Thyroid gland (tissue), 4 donors: ENCODE measurements at regions not wholly inside any gene's neighbourhood (a gene's known extent, or its start where the extent isn't known, plus 50 kb on each side); places are given as distances from the start of the nearest gene placed in this dataset.

Experiments used
- POLR2A ChIP-seq, 2 donors: fragments of 450-650 bp; IDR thresholded peaks; one replicate each; pipeline ENCODE4 v1.6.1; 2017; ENCODE audit warnings: antibody characterized with exemption in 2 of 2, mild to moderate bottlenecking in 2 of 2, moderate library complexity in 1 of 2
- TF ChIP-seq, protein P1 (sequence below), 6 experiments: fragments of 200-600 bp in 3 of 6; fragments of 450-650 bp in 3 of 6; sonication (generic) in 3 of 6; IDR thresholded peaks; one replicate each; pipeline ENCODE4 v1.5.1; 2016 to 2019; ENCODE audit warnings: antibody characterized with exemption in 6 of 6, mild to moderate bottlenecking in 2 of 6, inconsistent platforms in 1 of 6, moderate library complexity in 1 of 6

DNA sequence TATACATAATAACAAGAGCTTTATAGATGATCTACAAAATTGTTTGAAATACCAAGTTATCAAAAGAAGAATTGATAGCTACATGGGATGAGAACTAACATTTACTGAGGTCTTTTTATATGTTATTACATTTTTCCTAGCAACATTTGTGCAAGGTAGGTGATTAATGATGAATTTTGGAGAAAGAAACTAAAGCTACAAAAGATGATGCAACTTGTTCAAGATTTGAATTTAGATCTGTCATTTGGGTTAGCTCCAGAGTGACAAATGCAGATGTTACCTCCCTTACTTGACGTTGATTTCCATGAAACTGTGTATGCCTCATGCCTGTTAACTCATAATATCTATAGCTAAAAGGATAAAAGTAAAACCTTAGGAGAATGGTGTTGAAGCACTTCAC, 84.5 kb upstream of the EYA4 start:
- TF ChIP-seq, protein P1, sequence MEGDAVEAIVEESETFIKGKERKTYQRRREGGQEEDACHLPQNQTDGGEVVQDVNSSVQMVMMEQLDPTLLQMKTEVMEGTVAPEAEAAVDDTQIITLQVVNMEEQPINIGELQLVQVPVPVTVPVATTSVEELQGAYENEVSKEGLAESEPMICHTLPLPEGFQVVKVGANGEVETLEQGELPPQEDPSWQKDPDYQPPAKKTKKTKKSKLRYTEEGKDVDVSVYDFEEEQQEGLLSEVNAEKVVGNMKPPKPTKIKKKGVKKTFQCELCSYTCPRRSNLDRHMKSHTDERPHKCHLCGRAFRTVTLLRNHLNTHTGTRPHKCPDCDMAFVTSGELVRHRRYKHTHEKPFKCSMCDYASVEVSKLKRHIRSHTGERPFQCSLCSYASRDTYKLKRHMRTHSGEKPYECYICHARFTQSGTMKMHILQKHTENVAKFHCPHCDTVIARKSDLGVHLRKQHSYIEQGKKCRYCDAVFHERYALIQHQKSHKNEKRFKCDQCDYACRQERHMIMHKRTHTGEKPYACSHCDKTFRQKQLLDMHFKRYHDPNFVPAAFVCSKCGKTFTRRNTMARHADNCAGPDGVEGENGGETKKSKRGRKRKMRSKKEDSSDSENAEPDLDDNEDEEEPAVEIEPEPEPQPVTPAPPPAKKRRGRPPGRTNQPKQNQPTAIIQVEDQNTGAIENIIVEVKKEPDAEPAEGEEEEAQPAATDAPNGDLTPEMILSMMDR (IDR thresholded peaks at IDR 0.05), result no peak
- TF ChIP-seq POLR2A (IDR thresholded peaks at IDR 0.05), result no peak
